GM12891 (cell line): ENCODE measurements at regions not wholly inside any gene's neighbourhood (a gene's known extent, or its start where the extent isn't known, plus 50 kb on each side); places are given as distances from the start of the nearest gene placed in this dataset.

Experiments used
- PAX5 ChIP-seq: IDR thresholded peaks from 2 replicates; pipeline ENCODE4 v1.6.1; 2011; ENCODE audit warnings: low read length, moderate library complexity, mild to moderate bottlenecking; ENCODE audit not compliant: insufficient read depth, severe bottlenecking
- POLR2A ChIP-seq: IDR thresholded peaks from 2 replicates; pipeline ENCODE4 v1.6.1; 2011; ENCODE audit warnings: low read depth, low read length, control low read depth
- POLR2AphosphoS5 ChIP-seq: IDR thresholded peaks from 2 replicates; pipeline ENCODE4 v1.6.1; 2011; ENCODE audit warnings: low read depth, low read length, control low read depth
- SPI1 ChIP-seq: IDR thresholded peaks from 2 replicates; pipeline ENCODE4 v1.6.1; 2011; ENCODE audit warnings: low read depth, low read length, control low read depth
- TAF1 ChIP-seq: IDR thresholded peaks from 2 replicates; pipeline ENCODE4 v1.6.1; 2011; ENCODE audit warnings: low read depth, low read length, control low read depth

GRCh38 chr10:3340127-3340730 lies 167.6 kb upstream of the PITRM1 start:
- TF ChIP-seq POLR2AphosphoS5 (no peak), POLR2A (no peak), TAF1 (no peak), PAX5 (no peak), SPI1 (no peak)
